Left colon (tissue), 2 donors: ENCODE measurements at regions not wholly inside any gene's neighbourhood (a gene's known extent, or its start where the extent isn't known, plus 50 kb on each side); places are given as distances from the start of the nearest gene placed in this dataset.
"Not testable (repeated sequence)": the region's sequence is repeated elsewhere in the genome, so short reads cannot be mapped to it uniquely, and the experiment has no call there.

Experiments used
- ATAC-seq: fragments of 200-7000 bp; cut with Tn5 transposase; one replicate; pipeline ENCODE4 v1.9.1; 2020; ENCODE audit warnings: mild to moderate bottlenecking, moderate library complexity
- DNase-seq, 2 donors: peaks; one replicate each; pipeline ENCODE4 v3.0.0-alpha.2; 2020
- intact Hi-C, 2 donors: fragments of 100-400 bp; cut with DNase I in 1 of 2; cut with micrococcal nuclease in 1 of 2; formaldehyde crosslinking; loops; one replicate each; pipeline versions ENCODE4 v1.11.2 to v1.14.0; 2022; cut with DNase I, micrococcal nuclease
- donor health status: DM: no; HTN: no; CAD: no.
- donor health status: DM: yes; HTN: yes; CAD: no.

- intact Hi-C loops: no loop called here
- no peak for ATAC-seq
- no peak for DNase-seq
Observed at GRCh38 chr6:15096894-15097837, 148.7 kb upstream of the JARID2 start.

- DNase-seq (no peak), ATAC-seq (no peak)
- intact Hi-C loops: no loop called here
Observed at GRCh38 chr6:15101130-15101529, 144.7 kb upstream of the JARID2 start.

GRCh38 chr6:15102241-15102640 is 143.6 kb upstream of the JARID2 start:
- intact Hi-C loops: no loop called here
- ATAC-seq (no peak), DNase-seq (no peak)

GRCh38 chr6:15106958-15107643 is 138.8 kb upstream of the JARID2 start:
- intact Hi-C loops: no loop called here
- DNase-seq (no peak), ATAC-seq (no peak)

- intact Hi-C loops: no loop called here
- no peak for DNase-seq
- no peak for ATAC-seq
Observed at GRCh38 chr6:15107644-15108382, 138.1 kb upstream of the JARID2 start.

GRCh38 chr6:15108383-15108715 is 137.5 kb upstream of the JARID2 start:
- intact Hi-C loops: no loop called here
- DNase-seq (no peak), ATAC-seq (no peak)

GRCh38 chr6:15109338-15110090 is 136.4 kb upstream of the JARID2 start:
- intact Hi-C loops: no loop called here
- DNase-seq (no peak), ATAC-seq (no peak)

- ATAC-seq: no peak
- no peak for DNase-seq
- intact Hi-C loops: no loop called here
Observed at GRCh38 chr6:15110726-15111354, 135.0 kb upstream of the JARID2 start.

- ATAC-seq, intact Hi-C loops, DNase-seq: not testable (repeated sequence)
Observed at GRCh38 chr6:15111576-15111975, 134.3 kb upstream of the JARID2 start.

- intact Hi-C loops: no loop called here
- DNase-seq (no peak), ATAC-seq (no peak)
Observed at GRCh38 chr6:15113587-15113986, 132.3 kb upstream of the JARID2 start.

- DNase-seq: no peak
- ATAC-seq: no peak
- intact Hi-C loops: no loop called here
Observed at GRCh38 chr6:15114061-15114460, 131.8 kb upstream of the JARID2 start.

GRCh38 chr6:15116889-15117288 is 129.0 kb upstream of the JARID2 start:
- intact Hi-C loops: no loop called here
- no peak for ATAC-seq
- no peak for DNase-seq

GRCh38 chr6:15121443-15121842 is 124.4 kb upstream of the JARID2 start:
- intact Hi-C loops: no loop called here
- DNase-seq (no peak), ATAC-seq (no peak)

GRCh38 chr6:15121977-15122550 is 123.8 kb upstream of the JARID2 start:
- intact Hi-C loops: no loop called here
- no peak for DNase-seq
- ATAC-seq: no peak

GRCh38 chr6:15129887-15130286 is 116.0 kb upstream of the JARID2 start:
- intact Hi-C loops: no loop called here
- ATAC-seq (no peak), DNase-seq (no peak)

- DNase-seq (no peak), ATAC-seq (no peak)
- intact Hi-C loops: no loop called here
Observed at GRCh38 chr6:15131234-15131633, 114.6 kb upstream of the JARID2 start.

GRCh38 chr6:15131651-15132061 is 114.2 kb upstream of the JARID2 start:
- ATAC-seq (no peak), DNase-seq (no peak)
- intact Hi-C loops: no loop called here

GRCh38 chr6:15132167-15132566 is 113.7 kb upstream of the JARID2 start:
- intact Hi-C loops: no loop called here
- no peak for ATAC-seq
- no peak for DNase-seq
